Right lobe of liver (tissue), 4 donors: ENCODE measurements at regions not wholly inside any gene's neighbourhood (a gene's known extent, or its start where the extent isn't known, plus 50 kb on each side); places are given as distances from the start of the nearest gene placed in this dataset.

Experiments used
- CTCF ChIP-seq, 4 donors: fragments of 200-600 bp in 3 of 4; fragments of 450-650 bp in 1 of 4; IDR thresholded peaks; one replicate each; pipeline versions ENCODE4 v1.5.1 to v1.8.0; 2016 to 2022; ENCODE audit warnings: antibody characterized with exemption in 4 of 4, mild to moderate bottlenecking in 2 of 4
- POLR2A ChIP-seq: fragments of 450-650 bp; IDR thresholded peaks from one replicate; pipeline ENCODE4 v1.6.1; 2017; ENCODE audit warnings: antibody characterized with exemption, mild to moderate bottlenecking
- donor health status: DM: no; HTN: no; CAD: no.
- donor health status: DM: no; HTN: no; CAD: no.
- donor health status: DM: no; HTN: yes; CAD: no.

GRCh38 chr14:65938738-65939137, 526.2 kb downstream of the FUT8 start:
- no peak for TF ChIP-seq CTCF (IDR thresholded peaks at IDR 0.05)
- TF ChIP-seq POLR2A: no peak
